Stimulated activated memory B cell treated with anti-CD40 and anti-IgM and Interleukin-4, amounts not matched to agents 10 μg/mL and 1 μg/mL and 100 μg/mL, for 72 hours (primary cell): ENCODE measurements at regions not wholly inside any gene's neighbourhood (a gene's known extent, or its start where the extent isn't known, plus 50 kb on each side); places are given as distances from the start of the nearest gene placed in this dataset.
"Not testable (repeated sequence)": the region's sequence is repeated elsewhere in the genome, so short reads cannot be mapped to it uniquely, and the experiment has no call there.

Source experiments
- ATAC-seq: fragments of 150-1000 bp; cut with Tn5 transposase; 2 replicates; pipeline ENCODE4 v1.10.0; 2021
- H3K27ac Mint-ChIP-seq: one replicate; pipeline ENCODE4 v1.8.0; 2022; ENCODE audit warnings: mild to moderate bottlenecking, mixed read lengths
- H3K27me3 Mint-ChIP-seq: one replicate; pipeline ENCODE4 v1.8.0; 2022; ENCODE audit warnings: mixed read lengths
- H3K36me3 Mint-ChIP-seq: one replicate; pipeline ENCODE4 v1.8.0; 2022; ENCODE audit warnings: mixed read lengths
- H3K4me1 Mint-ChIP-seq: one replicate; pipeline ENCODE4 v1.8.0; 2022; ENCODE audit warnings: mixed read lengths
- H3K4me3 Mint-ChIP-seq: one replicate; pipeline ENCODE4 v1.8.0; 2022; ENCODE audit warnings: mild to moderate bottlenecking, moderate library complexity, mixed read lengths
- H3K9me3 Mint-ChIP-seq: one replicate; pipeline ENCODE4 v1.8.0; 2022; ENCODE audit warnings: mixed read lengths

DNA sequence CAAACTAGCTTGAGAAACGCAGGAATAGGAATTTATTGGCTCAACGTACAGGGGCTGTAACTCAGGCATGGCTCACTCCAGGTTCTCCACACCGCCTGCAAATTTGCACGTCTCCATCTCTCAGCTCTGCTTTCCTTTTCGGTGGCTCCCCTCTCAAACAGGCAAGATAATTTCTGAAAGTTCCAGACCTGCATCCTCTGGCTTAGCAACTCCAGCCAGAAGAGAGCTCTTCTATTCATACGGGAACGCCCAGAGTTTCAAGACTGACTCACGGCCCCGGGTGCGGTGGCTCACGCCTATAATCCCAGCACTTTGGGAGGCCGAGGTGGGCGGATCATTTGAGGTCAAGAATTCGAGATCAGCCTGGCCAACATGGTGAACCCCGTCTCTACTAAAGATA, 139.7 kb upstream of the BNIP2 start:
- peaks cover 2% of the 10 kb centered on the region for H3K9me3 Mint-ChIP-seq
- no peaks in the 10 kb centered on the region for H3K27me3 Mint-ChIP-seq
- no peak for ATAC-seq
- H3K36me3 Mint-ChIP-seq, result no peaks in the 10 kb centered on the region
- no peaks in the 10 kb centered on the region for H3K4me1 Mint-ChIP-seq
- H3K4me3 Mint-ChIP-seq, result no peak overlapping the region
- no peak overlapping the region for H3K27ac Mint-ChIP-seq

DNA sequence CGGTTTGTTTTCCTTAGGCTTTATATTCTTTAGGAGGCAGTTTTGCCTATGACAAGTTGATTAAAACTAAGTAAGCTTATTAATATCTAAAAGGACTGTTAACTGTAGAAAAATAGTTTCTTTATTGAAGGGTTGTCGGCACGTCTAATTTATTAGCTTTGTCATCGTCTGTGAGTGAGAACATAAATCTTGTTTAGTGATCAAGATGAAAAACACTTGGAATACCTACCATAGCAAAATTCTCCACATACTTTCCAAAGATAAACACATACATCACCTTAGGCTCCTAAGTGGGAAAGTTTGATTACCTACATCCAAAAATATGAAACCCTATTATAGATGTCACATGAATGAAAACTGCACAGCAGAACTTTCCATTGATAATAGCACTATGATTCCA, 139.1 kb upstream of the BNIP2 start:
- H3K4me1 Mint-ChIP-seq, result no peaks in the 10 kb centered on the region
- no peaks in the 10 kb centered on the region for H3K36me3 Mint-ChIP-seq
- H3K27me3 Mint-ChIP-seq, result no peaks in the 10 kb centered on the region
- peaks cover 2% of the 10 kb centered on the region for H3K9me3 Mint-ChIP-seq
- no peak for ATAC-seq
- no peak overlapping the region for H3K4me3 Mint-ChIP-seq
- no peak overlapping the region for H3K27ac Mint-ChIP-seq

DNA sequence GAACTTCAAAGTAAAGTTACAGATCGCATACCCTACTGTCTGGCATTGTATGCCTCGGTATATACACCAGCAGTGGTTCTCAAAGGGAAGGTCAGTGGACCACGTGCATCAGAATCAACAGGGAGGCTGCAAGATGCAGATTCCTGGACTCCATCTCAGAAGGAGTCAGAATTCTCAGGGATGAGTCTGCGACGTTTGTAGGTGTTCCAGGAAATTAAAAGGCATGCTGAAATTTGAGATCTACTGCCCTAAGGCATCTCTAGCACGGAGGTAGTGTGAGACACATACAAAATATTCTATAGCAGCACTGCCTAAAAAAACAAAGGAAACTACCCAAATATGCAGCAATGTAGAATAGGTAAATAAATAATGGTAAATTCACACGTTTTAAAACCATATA, 136.8 kb upstream of the BNIP2 start:
- peaks cover 2% of the 10 kb centered on the region for H3K9me3 Mint-ChIP-seq
- H3K27ac Mint-ChIP-seq, result no peak overlapping the region
- H3K4me3 Mint-ChIP-seq, result no peak overlapping the region
- H3K36me3 Mint-ChIP-seq, result no peaks in the 10 kb centered on the region
- ATAC-seq, result no peak
- H3K4me1 Mint-ChIP-seq, result no peaks in the 10 kb centered on the region
- peaks cover 15% of the 10 kb centered on the region for H3K27me3 Mint-ChIP-seq

DNA sequence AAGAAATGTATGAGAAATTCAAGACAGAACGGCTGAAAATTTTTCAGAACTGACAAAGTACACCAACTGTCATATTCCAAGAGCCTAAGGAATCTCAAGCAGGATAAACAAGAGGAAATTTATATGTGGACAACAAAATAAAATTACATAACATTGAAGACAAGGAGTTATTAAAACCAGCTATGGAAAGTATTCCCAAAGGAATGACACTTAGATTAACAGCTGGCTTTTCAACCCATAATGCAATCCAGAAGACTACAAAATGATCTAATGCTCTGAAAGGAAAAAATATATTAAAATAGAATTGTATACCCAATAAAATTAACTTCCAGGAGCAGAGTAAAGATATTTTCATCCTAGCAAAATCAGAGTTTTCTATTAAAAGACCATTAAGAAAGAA, 132.2 kb upstream of the BNIP2 start:
- H3K4me3 Mint-ChIP-seq, result no peak overlapping the region
- no peaks in the 10 kb centered on the region for H3K36me3 Mint-ChIP-seq
- no peak overlapping the region for H3K27ac Mint-ChIP-seq
- peaks cover 2% of the 10 kb centered on the region for H3K9me3 Mint-ChIP-seq
- H3K4me1 Mint-ChIP-seq, result no peaks in the 10 kb centered on the region
- peaks cover 29% of the 10 kb centered on the region for H3K27me3 Mint-ChIP-seq
- no peak for ATAC-seq

DNA sequence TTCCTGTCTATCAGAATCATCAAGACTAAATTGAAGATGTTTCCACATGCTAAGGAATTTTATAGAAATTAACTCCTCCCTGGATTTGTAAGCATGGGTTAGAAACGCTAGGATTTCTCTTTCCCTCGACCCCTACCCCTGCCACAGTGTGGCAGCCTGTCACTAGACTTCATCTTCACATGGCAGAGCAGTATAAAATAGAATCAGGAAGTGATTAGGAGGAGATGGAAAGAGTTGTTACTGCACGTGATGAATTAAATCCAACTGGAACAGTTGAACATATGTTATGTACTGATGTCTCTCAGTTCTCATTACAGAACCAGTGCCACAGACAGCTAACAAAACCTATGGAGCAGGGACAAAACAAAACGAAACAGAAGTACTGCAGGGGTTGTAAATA, 130.0 kb upstream of the BNIP2 start:
- no peak for ATAC-seq
- no peak overlapping the region for H3K4me3 Mint-ChIP-seq
- H3K36me3 Mint-ChIP-seq, result no peaks in the 10 kb centered on the region
- peaks cover 29% of the 10 kb centered on the region for H3K27me3 Mint-ChIP-seq
- H3K27ac Mint-ChIP-seq, result no peak overlapping the region
- no peaks in the 10 kb centered on the region for H3K9me3 Mint-ChIP-seq
- H3K4me1 Mint-ChIP-seq, result no peaks in the 10 kb centered on the region

DNA sequence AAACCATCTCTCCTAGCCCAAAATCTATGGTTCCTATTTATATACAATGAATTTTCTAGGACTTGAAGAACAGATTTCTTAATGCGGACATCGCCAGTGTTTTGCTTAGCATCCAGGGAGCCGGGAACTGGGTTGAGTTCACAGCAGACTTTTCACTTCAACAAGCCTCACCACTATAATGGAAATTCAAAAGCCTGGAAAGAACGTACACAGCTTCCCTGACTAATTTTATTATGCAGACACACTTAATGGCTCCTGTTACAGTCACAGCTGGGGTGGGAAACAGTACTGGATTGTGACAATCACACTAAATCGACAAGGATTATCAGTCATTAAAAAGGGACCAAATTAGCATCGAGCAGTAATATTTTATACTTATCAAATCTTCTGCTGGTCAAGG, 129.2 kb upstream of the BNIP2 start:
- no peak overlapping the region for H3K4me3 Mint-ChIP-seq
- H3K9me3 Mint-ChIP-seq, result no peaks in the 10 kb centered on the region
- ATAC-seq, result no peak
- no peaks in the 10 kb centered on the region for H3K4me1 Mint-ChIP-seq
- H3K27me3 Mint-ChIP-seq, result peaks cover 29% of the 10 kb centered on the region
- no peaks in the 10 kb centered on the region for H3K36me3 Mint-ChIP-seq
- H3K27ac Mint-ChIP-seq, result no peak overlapping the region

DNA sequence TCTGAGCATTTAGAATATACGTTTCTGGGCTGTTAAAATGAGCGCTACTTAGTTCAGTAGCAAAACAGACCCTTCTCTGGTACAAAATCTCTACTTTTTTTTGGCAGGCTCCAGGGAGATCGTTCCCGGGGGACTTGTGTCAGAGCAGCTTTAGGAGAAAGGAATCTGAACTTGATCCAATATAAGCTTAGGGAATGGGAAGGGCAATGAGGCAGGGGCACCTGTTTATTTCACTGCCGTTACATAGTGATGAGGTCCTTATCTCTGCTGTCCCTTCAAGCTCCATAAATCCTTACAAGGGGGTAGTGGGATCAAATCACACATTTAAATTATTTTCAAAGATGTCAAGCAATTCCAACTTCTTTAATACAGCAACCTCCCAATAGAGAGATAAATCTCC, 128.7 kb upstream of the BNIP2 start:
- peaks cover 29% of the 10 kb centered on the region for H3K27me3 Mint-ChIP-seq
- H3K27ac Mint-ChIP-seq, result no peak overlapping the region
- H3K4me3 Mint-ChIP-seq, result no peak overlapping the region
- no peak for ATAC-seq
- H3K9me3 Mint-ChIP-seq, result no peaks in the 10 kb centered on the region
- H3K4me1 Mint-ChIP-seq, result no peaks in the 10 kb centered on the region
- H3K36me3 Mint-ChIP-seq, result no peaks in the 10 kb centered on the region

DNA sequence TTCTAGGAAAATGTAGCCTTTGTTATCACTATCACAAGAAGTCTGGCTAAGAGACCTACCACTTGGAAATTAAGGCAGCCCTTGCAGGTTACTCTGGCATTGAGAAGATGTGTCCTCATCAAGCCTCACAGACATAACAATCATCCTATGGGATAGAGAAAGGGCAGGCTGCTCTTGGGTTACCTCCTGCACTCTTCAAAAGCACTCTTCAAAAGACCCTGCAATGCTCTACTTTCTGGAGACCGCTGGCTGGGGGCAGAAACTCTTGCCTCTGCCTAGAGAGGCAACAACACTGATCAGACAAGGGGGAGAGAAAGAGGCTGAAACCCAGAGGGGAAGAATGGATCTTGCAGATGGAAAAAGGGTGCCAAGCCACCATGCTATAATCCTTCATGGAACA, 127.9 kb upstream of the BNIP2 start:
- no peak for ATAC-seq
- H3K27ac Mint-ChIP-seq, result no peak overlapping the region
- no peak overlapping the region for H3K4me3 Mint-ChIP-seq
- H3K36me3 Mint-ChIP-seq, result no peaks in the 10 kb centered on the region
- H3K27me3 Mint-ChIP-seq, result peaks cover 24% of the 10 kb centered on the region
- no peaks in the 10 kb centered on the region for H3K4me1 Mint-ChIP-seq
- no peaks in the 10 kb centered on the region for H3K9me3 Mint-ChIP-seq

DNA sequence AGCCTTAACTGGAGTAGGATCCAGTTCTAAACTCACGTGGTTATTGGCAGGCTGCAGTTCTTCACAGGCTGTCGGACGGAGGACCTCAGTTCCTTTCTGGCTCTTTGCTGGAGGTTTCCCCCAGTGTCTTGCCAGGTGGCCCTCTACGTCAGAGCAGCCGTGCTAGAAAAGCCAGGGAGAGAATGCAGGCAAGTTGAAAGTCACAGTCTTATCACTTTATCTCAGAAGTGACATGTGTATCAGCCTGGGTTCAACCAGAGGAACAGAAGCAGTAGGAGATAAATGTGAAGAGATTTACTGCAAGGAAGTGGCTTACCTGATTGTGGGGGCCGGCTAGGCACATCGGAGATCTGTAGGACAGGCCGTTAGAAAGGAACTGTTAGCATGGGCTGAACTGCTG, 125.3 kb upstream of the BNIP2 start:
- ATAC-seq, result no peak
- Mint-ChIP-seq H3K9me3 (no peaks in the 10 kb centered on the region), H3K4me3 (no peak overlapping the region), H3K27ac (no peak overlapping the region), H3K4me1 (no peaks in the 10 kb centered on the region), H3K36me3 (no peaks in the 10 kb centered on the region), H3K27me3 (peaks cover under 1% of the 10 kb centered on the region)

DNA sequence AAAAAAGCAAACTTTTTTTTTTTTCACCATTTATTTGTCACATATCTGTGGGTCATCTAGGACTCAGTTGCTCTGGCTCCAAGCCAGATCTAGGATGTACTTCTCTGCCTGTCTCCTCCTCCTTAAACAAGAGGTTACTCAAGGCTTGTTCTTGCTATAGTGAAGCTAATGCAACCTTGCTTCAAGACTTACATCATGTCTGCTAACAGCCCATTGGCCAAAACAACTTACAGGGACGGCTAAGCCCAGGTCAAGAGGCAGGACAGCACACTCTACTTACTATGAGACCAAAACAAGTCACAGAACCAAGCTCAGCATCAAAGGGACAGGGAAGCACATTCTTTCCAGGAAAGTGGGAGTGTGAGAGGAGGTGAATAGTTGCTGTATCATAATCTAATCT, 123.8 kb upstream of the BNIP2 start:
- H3K9me3 Mint-ChIP-seq, result peaks cover 3% of the 10 kb centered on the region
- H3K36me3 Mint-ChIP-seq, result no peaks in the 10 kb centered on the region
- H3K27ac Mint-ChIP-seq, result no peak overlapping the region
- H3K27me3 Mint-ChIP-seq, result no peaks in the 10 kb centered on the region
- H3K4me1 Mint-ChIP-seq, result no peaks in the 10 kb centered on the region
- no peak for ATAC-seq
- H3K4me3 Mint-ChIP-seq, result no peak overlapping the region

DNA sequence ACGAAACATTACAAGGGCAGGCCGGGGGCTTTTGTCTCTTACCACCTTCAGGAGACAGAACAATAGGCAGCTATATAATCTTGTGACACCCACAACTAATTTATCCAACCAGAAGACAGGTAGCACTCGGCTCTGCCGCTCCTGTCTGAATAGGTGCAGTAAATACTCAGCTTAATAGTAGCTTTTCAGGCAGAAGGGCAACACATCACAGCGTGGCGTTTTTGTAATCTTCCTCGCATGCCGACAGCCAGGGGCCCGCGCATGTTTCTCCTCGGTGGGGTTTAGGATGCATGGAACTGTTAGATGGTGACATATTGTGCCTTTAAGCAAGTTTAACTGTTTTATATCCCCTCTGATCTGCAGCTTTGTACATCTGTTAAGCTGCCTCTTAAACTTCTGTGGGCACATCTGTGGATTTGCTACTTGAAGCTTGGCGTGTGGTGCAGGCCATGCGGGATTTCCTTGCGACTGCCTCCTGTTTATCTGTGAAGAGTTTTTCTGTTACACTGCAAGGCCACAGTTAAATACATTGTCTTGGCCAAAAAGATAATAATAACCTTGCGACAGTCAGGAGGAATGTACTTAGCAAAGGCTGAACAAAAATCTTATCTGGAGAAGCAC, 123.2 kb upstream of the BNIP2 start:
- Mint-ChIP-seq H3K27ac (no peak overlapping the region), H3K36me3 (no peaks in the 10 kb centered on the region), H3K4me3 (no peak overlapping the region), H3K9me3 (peaks cover 3% of the 10 kb centered on the region), H3K4me1 (no peaks in the 10 kb centered on the region), H3K27me3 (no peaks in the 10 kb centered on the region)
- no peak for ATAC-seq

DNA sequence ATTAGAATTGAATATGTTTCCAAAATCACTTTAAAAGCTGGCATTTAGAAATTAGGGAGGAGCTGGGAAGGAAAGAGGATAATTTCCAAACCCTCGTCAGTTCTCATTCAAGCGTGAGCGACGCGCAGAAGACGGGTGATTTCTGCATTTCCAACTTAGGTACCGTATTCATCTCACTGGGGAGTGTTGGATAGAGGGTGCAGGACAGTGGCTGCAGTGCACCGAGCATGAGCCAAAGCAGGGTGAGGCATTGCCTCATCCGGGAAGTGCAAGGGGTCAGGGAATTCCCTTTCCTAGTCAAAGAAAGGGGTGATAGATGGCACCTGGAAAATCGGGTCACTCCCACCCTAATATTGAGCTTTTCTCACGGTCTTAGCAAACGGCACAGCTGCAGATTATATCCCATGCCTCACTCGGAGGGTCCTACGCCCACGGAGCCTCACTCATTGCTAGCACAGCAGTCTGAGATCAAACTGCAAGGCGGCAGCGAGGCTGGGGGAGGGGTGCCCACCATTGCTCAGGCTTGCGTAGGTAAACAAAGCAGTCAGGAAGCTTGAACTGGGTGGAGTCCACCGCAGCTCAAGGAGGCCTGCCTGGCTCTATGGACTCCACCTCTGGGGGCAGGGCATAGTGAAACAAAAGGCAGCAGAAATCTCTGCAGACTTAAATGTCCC, 114.3 kb upstream of the BNIP2 start:
- H3K4me3 Mint-ChIP-seq, H3K36me3 Mint-ChIP-seq, H3K27ac Mint-ChIP-seq, ATAC-seq, H3K4me1 Mint-ChIP-seq, H3K9me3 Mint-ChIP-seq: not testable (repeated sequence)
- H3K27me3 Mint-ChIP-seq, result peaks cover 11% of the 10 kb centered on the region

DNA sequence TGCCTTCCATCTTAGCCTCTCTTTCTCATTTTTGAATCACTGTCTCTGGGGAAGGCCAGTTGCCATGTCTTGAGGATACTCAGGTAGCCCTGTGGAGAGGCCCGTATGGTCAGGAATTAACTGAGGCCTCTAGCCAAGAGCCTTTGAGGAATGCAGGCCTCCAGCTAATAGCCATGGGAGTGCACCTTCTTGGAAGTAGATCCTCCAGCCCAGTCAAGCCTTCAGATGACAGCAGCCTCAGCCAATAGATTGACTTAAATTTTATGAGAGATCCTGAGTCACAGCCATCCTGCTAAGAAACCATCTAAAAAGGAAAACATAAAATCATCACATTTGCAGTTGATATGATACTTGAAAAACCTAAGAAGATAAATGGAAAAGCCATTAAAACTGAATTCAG, 112.5 kb upstream of the BNIP2 start:
- Mint-ChIP-seq H3K36me3 (no peaks in the 10 kb centered on the region), H3K27ac (no peak overlapping the region), H3K4me1 (peaks cover 6% of the 10 kb centered on the region), H3K9me3 (no peaks in the 10 kb centered on the region), H3K4me3 (no peak overlapping the region), H3K27me3 (peaks cover 14% of the 10 kb centered on the region)
- no peak for ATAC-seq

DNA sequence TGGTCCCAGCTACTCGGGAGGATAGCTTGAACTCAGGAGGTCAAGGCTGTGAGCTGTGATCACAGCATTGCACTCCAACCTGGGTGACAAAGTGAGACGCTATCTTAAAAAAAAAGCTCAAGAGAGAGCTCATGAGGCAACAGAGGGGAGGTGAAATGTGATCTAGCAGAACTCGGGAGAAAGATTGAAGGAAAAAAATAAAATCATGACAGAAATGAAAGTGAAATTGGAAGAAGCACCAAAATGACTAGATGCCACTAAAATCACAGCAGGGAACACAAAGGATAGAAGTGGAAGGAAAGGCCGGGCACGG, 109.4 kb upstream of the BNIP2 start:
- H3K9me3 Mint-ChIP-seq, result no peaks in the 10 kb centered on the region
- no peaks in the 10 kb centered on the region for H3K36me3 Mint-ChIP-seq
- H3K4me3 Mint-ChIP-seq, result no peak overlapping the region
- no peak overlapping the region for H3K27ac Mint-ChIP-seq
- no peak for ATAC-seq
- peaks cover 6% of the 10 kb centered on the region for H3K4me1 Mint-ChIP-seq
- H3K27me3 Mint-ChIP-seq, result peaks cover 35% of the 10 kb centered on the region

DNA sequence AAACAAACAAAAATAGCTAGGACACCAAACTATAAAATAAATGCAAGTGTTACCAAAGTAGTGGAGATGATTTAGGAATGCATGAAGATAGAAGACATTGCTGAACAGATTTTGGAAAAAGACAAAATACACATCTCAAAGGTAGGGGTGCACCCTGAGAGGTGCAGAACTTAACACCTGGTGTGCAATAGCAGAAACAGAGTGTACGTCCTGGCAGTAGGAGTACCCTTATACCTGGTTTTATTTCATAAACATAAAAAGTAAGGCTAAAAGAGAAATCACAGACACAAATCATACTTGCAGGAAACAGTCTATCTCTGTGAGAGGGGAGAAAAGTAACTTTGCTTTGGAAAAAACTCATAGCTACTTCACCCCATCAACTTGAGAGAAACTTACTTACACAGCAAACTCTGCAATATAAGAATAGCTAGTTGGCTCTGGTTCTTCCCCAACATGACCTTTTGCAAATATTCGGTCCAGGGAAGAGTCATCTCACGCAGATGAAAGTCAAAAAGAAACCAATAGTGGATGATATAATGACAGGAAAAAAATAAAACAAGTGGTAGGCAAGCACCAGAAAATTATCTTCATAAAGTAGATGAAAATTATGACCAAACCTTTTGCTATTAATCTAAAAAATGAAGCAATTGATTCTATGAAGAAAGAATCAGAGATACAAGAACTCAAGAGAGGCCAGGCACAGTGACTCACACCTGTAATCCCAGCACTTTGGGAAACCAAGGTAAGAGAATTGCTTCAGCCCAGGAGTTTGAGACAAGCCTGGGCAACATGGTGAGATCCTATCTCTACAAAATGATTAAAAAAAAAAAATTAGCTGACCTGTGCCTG, 108.9 kb upstream of the BNIP2 start:
- H3K4me1 Mint-ChIP-seq, result peaks cover 6% of the 10 kb centered on the region
- no peak overlapping the region for H3K27ac Mint-ChIP-seq
- H3K9me3 Mint-ChIP-seq, result no peaks in the 10 kb centered on the region
- peaks cover 36% of the 10 kb centered on the region for H3K27me3 Mint-ChIP-seq
- no peak overlapping the region for H3K4me3 Mint-ChIP-seq
- ATAC-seq, result no peak
- no peaks in the 10 kb centered on the region for H3K36me3 Mint-ChIP-seq
